Vagina (tissue), 2 donors: ENCODE measurements at regions not wholly inside any gene's neighbourhood (a gene's known extent, or its start where the extent isn't known, plus 50 kb on each side); places are given as distances from the start of the nearest gene placed in this dataset.

Source experiments
- DNase-seq, 2 donors: peaks; one replicate each; pipeline ENCODE4 v3.0.0-alpha.2; 2017; ENCODE audit errors: extremely low spot score in 2 of 2
- H3K27ac ChIP-seq: fragments of 200-600 bp; sonication (generic); one replicate; pipeline ENCODE4 v1.5.1; 2019
- H3K27me3 ChIP-seq: fragments of 200-600 bp; sonication (generic); one replicate; pipeline ENCODE4 v1.5.1; 2019
- H3K36me3 ChIP-seq, 2 donors: fragments of 200-600 bp; sonication (generic); one replicate each; pipeline ENCODE4 v1.5.1; 2017 to 2019
- H3K4me1 ChIP-seq: fragments of 200-600 bp; sonication (generic); one replicate; pipeline ENCODE4 v1.5.1; 2019
- H3K4me3 ChIP-seq, 2 donors: fragments of 200-600 bp; sonication (generic); 1 replicate in 1 of 2; 2 replicates in 1 of 2; pipeline ENCODE4 v1.5.1; 2016 to 2019
- H3K9me3 ChIP-seq: fragments of 200-600 bp; sonication (generic); one replicate; pipeline ENCODE4 v1.5.1; 2019
- POLR2A ChIP-seq, 2 donors: fragments of 450-650 bp; IDR thresholded peaks; one replicate each; pipeline ENCODE4 v1.6.1; 2017; ENCODE audit warnings: antibody characterized with exemption in 2 of 2, mild to moderate bottlenecking in 2 of 2, moderate library complexity in 2 of 2
- POLR2AphosphoS5 ChIP-seq, 2 donors: sonication (generic); formaldehyde crosslinking; IDR thresholded peaks; one replicate each; pipeline ENCODE4 v1.9.0; 2017; ENCODE audit warnings: antibody characterized with exemption in 2 of 2, mild to moderate bottlenecking in 2 of 2, low read depth in 1 of 2; ENCODE audit not compliant: insufficient read depth in 1 of 2
- intact Hi-C: fragments of 100-400 bp; cut with DNase I; formaldehyde crosslinking; loops from one replicate; pipeline ENCODE4 v1.15.1; 2023
- TF ChIP-seq, protein P1 (sequence below), 3 experiments: fragments of 450-650 bp in 2 of 3; fragments of 200-600 bp in 1 of 3; sonication (generic) in 1 of 3; IDR thresholded peaks; one replicate each; pipeline ENCODE4 v1.5.1; 2017 to 2019; ENCODE audit warnings: antibody characterized with exemption in 3 of 3, mild to moderate bottlenecking in 2 of 3, moderate library complexity in 2 of 3

DNA sequence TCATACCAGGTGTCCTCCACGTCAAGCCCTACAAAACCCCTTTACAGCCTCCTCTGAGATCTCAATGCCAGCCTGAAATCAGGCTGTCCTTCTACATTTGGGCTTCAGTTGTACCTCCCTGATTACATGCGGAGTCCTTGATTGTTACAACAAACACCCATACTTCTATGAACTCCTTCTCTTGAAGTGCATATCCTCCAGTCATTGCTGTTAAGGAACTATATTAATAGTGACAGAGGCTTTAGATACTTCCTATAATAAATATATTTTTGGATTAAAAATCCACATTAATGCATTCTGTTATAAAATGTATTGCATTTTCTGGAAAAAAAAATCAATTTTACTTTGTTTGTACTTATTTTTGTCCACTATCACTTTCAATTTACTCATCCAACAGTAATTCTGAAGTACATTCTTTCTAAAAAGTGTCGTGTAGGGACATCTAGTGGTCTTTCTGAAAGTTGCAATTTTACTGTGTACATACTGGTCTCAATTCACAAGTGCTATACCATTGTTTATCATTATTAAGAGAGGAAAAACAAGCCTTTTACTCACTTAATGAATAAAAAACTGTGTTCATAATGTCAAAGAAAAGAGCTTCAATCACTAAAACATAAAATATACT is 316.4 kb downstream of the DSEL start:
- Histone ChIP-seq H3K36me3 (no peaks in the 10 kb centered on the region), H3K4me1 (no peaks in the 10 kb centered on the region), H3K27me3 (no peaks in the 10 kb centered on the region), H3K9me3 (no peaks in the 10 kb centered on the region), H3K27ac (no peak overlapping the region), H3K4me3 (no peak overlapping the region)
- intact Hi-C loops: no loop called here
- TF ChIP-seq POLR2AphosphoS5 (IDR thresholded peaks at IDR 0.05; ENCODE audit: insufficient read depth in 1 of 2, low read depth in 1 of 2): no peak
- DNase-seq: no peak

DNA sequence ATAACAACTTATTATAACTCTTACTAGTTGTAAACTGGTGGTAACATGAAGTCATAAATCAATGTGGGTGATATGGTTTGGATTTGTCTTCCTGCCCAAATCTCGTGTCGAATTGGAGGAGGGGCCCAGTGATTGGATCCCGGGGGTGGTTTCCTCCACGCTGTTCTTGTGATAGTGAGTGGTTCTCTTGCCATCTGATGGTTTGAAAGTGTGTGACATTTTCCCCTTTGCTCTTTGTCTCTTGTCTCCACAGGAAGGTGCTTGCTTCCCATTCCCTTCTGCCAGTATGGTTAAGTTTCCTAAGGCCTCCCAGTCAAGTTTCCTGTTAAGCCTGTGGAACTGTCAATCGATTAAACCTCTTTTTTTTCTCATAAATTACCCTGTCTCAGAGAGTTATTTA is 321.6 kb downstream of the DSEL start:
- no peaks in the 10 kb centered on the region for H3K36me3 ChIP-seq

DNA sequence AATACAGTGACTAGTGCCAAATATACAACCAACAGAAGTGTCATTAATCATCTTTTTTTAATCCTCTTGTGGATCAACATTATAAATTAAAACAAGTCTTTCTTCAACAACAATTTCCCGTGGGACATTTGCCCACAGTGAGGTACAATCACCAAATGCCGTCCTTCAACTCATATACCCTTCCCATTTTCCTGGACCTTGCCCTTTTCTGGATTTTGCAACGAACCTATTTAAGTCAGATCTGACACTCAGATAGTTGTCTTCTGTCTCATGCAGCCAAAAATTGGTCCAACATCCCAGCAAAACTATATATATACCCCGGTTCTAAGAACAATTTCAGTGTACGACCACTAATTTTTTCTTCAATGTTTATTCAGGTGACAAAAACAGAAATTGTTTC is 324.0 kb downstream of the DSEL start:
- no peak overlapping the region for H3K27ac ChIP-seq
- intact Hi-C loops: no loop called here
- H3K27me3 ChIP-seq: no peaks in the 10 kb centered on the region

More for the DNA sequence above, 321.6 kb downstream of the DSEL start:
- no peak overlapping the region for H3K27ac ChIP-seq
- no peaks in the 10 kb centered on the region for H3K4me1 ChIP-seq
- no peak for DNase-seq
- H3K4me3 ChIP-seq: no peak overlapping the region
- H3K27me3 ChIP-seq: no peaks in the 10 kb centered on the region
- intact Hi-C loops: no loop called here
- no peaks in the 10 kb centered on the region for H3K9me3 ChIP-seq
- TF ChIP-seq, protein P1, sequence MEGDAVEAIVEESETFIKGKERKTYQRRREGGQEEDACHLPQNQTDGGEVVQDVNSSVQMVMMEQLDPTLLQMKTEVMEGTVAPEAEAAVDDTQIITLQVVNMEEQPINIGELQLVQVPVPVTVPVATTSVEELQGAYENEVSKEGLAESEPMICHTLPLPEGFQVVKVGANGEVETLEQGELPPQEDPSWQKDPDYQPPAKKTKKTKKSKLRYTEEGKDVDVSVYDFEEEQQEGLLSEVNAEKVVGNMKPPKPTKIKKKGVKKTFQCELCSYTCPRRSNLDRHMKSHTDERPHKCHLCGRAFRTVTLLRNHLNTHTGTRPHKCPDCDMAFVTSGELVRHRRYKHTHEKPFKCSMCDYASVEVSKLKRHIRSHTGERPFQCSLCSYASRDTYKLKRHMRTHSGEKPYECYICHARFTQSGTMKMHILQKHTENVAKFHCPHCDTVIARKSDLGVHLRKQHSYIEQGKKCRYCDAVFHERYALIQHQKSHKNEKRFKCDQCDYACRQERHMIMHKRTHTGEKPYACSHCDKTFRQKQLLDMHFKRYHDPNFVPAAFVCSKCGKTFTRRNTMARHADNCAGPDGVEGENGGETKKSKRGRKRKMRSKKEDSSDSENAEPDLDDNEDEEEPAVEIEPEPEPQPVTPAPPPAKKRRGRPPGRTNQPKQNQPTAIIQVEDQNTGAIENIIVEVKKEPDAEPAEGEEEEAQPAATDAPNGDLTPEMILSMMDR (IDR thresholded peaks at IDR 0.05): no peak
- TF ChIP-seq POLR2A (IDR thresholded peaks at IDR 0.05): no peak
- no peak for TF ChIP-seq POLR2AphosphoS5 (IDR thresholded peaks at IDR 0.05; ENCODE audit: insufficient read depth in 1 of 2, low read depth in 1 of 2)

DNA sequence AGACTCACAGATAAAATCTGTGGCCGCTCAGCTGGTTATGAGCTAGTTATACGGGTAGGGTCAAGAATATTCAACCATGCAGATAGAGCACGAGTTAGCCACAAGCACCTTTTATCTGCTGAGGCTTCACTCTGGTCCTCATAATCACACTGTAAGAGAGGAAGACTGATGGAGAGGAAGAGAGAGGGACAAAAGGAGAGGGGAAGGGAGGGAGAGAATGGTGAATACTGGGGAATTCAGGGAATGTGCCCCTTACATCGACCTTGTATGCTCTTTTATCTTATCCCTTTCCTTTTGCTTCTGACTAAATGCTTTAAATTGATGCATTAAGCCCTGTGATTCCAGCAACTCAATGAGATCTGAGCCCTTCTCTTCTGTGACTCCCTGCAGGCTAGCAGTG is 333.1 kb downstream of the DSEL start:
- Histone ChIP-seq H3K27ac (no peak overlapping the region), H3K27me3 (no peaks in the 10 kb centered on the region), H3K36me3 (no peaks in the 10 kb centered on the region), H3K4me1 (no peaks in the 10 kb centered on the region), H3K4me3 (no peak overlapping the region), H3K9me3 (no peaks in the 10 kb centered on the region)
- intact Hi-C loops: no loop called here
- no peak for DNase-seq
- TF ChIP-seq, protein P1 (IDR thresholded peaks at IDR 0.05): no peak
- TF ChIP-seq POLR2A (IDR thresholded peaks at IDR 0.05) (no peak), POLR2AphosphoS5 (IDR thresholded peaks at IDR 0.05; ENCODE audit: insufficient read depth in 1 of 2, low read depth in 1 of 2) (no peak)

More for the DNA sequence above, 324.0 kb downstream of the DSEL start:
- DNase-seq: no peak
- TF ChIP-seq POLR2A (IDR thresholded peaks at IDR 0.05): no peak
- TF ChIP-seq, protein P1 (IDR thresholded peaks at IDR 0.05): no peak
- no peak for TF ChIP-seq POLR2AphosphoS5 (IDR thresholded peaks at IDR 0.05; ENCODE audit: insufficient read depth in 1 of 2, low read depth in 1 of 2)
- Histone ChIP-seq H3K4me1 (no peaks in the 10 kb centered on the region), H3K4me3 (no peak overlapping the region), H3K9me3 (no peaks in the 10 kb centered on the region), H3K36me3 (no peaks in the 10 kb centered on the region)

DNA sequence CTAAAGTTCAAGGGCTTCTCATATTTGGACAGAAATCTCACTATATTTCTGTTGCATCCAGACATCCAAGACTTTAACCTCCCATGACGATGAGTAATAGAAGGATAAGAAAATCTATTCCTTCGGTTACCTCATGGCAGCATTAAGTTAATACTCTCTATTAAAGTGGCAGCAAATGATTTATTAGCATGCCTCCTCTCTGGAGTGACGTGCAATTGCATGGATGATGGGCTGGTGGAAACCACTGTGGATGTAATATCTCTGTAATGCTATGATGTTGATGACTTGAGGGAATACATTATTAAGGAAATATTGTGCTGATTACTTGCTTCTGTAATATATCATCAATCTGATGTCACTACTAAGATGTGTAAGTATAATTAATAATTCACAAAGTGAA is 336.8 kb downstream of the DSEL start:
- Histone ChIP-seq H3K27ac (no peak overlapping the region), H3K4me3 (no peak overlapping the region), H3K36me3 (no peaks in the 10 kb centered on the region), H3K4me1 (no peaks in the 10 kb centered on the region), H3K27me3 (no peaks in the 10 kb centered on the region), H3K9me3 (no peaks in the 10 kb centered on the region)
- DNase-seq: no peak
- TF ChIP-seq, protein P1 (IDR thresholded peaks at IDR 0.05): no peak
- TF ChIP-seq POLR2A (IDR thresholded peaks at IDR 0.05): no peak
- TF ChIP-seq POLR2AphosphoS5 (IDR thresholded peaks at IDR 0.05; ENCODE audit: insufficient read depth in 1 of 2, low read depth in 1 of 2): no peak
- intact Hi-C loops: no loop called here
